Posterior cingulate gyrus (tissue), 11 donors: ENCODE measurements at regions not wholly inside any gene's neighbourhood (a gene's known extent, or its start where the extent isn't known, plus 50 kb on each side); places are given as distances from the start of the nearest gene placed in this dataset.

Experiments used
- DNase-seq, 10 donors: peaks; one replicate each; pipeline versions ENCODE4 v3.0.0 to v3.0.0-alpha.2; 2020 to 2021; ENCODE audit warnings: mixed read lengths in 3 of 10
- intact Hi-C: fragments of 100-400 bp; cut with DNase I; formaldehyde crosslinking; loops from one replicate; pipeline ENCODE4 v1.15.1; 2023

GRCh38 chr1:219292999-219293398 lies 119.3 kb downstream of the LYPLAL1 start:
- intact Hi-C loops, result no loop called here
- no peak for DNase-seq

- DNase-seq, result no peak
- intact Hi-C loops, result no loop called here
These were observed 118.7 kb downstream of the LYPLAL1 start for GRCh38 chr1:219292341-219292740.

DNA sequence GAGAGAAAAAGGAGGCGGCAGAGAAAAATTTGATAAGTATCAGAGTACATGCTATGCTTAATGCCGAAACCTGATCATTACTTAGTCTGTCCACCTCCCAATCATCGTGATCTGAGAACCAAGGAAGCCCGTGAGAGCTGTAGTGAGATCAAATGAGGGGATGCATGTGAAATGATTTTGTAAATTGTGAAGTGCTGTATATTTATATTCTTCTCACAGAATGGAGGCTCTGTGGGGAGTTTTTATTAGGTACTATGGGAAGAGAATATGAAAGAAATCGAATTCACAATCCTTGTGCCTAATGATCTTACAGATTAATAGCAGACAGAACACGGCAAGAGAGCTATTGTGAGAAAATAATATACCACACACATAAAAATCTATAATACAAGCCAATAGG lies 115.5 kb downstream of the LYPLAL1 start:
- intact Hi-C loops, result no loop called here
- no peak for DNase-seq

DNA sequence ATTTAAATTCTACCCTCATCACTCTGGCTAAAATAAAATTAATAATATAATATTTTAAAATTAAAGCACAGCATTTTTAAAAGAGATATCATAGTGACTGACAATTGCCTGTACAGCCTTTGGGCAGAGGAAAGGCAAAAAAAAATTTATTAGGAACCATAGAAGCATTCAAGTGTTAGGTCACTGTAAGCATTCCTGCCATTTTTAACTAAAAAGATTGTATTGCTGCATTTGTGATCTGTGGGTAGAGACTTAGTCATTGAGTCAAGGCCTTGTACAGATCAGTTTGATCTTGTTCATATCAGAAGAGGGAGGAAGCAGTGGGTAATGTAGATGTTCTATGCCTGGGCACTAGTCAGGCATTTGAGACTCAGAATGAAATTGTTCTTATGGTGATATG lies 109.9 kb downstream of the LYPLAL1 start:
- intact Hi-C loops, result no loop called here
- no peak for DNase-seq

- intact Hi-C loops, result no loop called here
- peak in 1 of 10 donors; percentile 8 for DNase-seq
These were observed 108.2 kb downstream of the LYPLAL1 start for GRCh38 chr1:219281831-219282230.

- no peak for DNase-seq
- intact Hi-C loops, result no loop called here
These were observed 105.5 kb downstream of the LYPLAL1 start for GRCh38 chr1:219279017-219279770.

DNA sequence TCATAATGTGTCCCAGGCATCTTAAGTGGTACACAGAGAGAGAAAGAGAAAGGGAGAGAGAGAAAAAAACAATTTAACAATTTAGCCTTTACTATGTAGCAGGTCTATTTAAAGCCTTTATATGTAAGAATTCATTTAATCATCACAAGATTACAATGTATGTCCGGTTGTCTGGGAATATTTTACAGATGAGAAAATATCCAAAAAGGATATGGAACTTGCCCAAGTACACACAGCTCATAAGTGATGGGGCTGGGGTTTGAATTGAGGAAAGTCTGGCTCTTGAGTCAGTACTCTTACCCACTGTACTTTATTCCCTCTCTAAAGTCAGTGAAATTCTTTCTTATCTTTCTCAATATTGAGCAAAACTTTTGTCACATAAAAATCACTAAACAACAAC lies 104.6 kb downstream of the LYPLAL1 start:
- no peak for DNase-seq
- intact Hi-C loops, result no loop called here

DNA sequence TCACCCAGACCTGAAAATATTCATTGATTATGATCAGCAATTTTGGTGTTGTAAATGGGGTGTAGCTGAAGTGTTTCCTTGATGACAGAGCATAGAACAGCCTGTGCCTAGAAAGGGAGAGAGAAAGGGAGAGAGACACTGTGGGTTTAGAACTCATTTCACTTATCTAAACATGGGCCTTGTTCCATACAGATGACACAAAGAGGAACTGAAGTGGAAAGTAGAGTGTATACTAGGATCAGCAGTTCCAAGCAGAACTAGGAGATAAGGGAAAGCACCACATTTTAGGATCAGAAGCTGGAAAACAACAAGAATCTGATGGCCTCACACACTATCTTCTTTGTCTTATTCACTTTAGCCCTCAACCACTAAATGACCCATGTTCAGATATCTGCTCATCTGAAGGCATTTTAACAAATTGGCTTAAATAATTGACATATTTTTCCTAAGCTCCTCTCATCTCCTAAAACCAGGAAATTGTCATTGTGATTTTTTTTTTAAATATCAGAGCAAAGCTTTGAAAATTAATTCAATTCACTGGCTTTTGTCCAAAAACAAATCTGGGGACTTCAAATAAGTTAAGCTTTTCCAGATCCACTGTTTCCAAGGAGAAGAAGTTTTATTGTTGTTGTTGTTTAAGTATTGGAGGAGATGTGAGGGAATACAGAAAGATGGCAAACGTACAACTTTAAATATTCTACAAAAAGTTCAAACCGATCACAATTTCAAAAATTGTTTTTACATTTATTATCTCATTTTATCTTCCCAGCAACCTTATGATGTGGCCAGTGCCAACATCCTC lies 103.8 kb downstream of the LYPLAL1 start:
- intact Hi-C loops, result no loop called here
- DNase-seq, result no peak

GRCh38 chr1:219276049-219276738 lies 102.5 kb downstream of the LYPLAL1 start:
- intact Hi-C loops, result no loop called here
- no peak for DNase-seq

- intact Hi-C loops, result no loop called here
These were observed 99.5 kb downstream of the LYPLAL1 start for GRCh38 chr1:219273088-219273686.

GRCh38 chr1:219271818-219272535 lies 98.3 kb downstream of the LYPLAL1 start:
- no peak for DNase-seq
- intact Hi-C loops, result no loop called here

More at GRCh38 chr1:219273088-219273686, 99.5 kb downstream of the LYPLAL1 start:
- no peak for DNase-seq

GRCh38 chr1:219269171-219269570 lies 95.5 kb downstream of the LYPLAL1 start:
- DNase-seq, result no peak
- intact Hi-C loops, result no loop called here

DNA sequence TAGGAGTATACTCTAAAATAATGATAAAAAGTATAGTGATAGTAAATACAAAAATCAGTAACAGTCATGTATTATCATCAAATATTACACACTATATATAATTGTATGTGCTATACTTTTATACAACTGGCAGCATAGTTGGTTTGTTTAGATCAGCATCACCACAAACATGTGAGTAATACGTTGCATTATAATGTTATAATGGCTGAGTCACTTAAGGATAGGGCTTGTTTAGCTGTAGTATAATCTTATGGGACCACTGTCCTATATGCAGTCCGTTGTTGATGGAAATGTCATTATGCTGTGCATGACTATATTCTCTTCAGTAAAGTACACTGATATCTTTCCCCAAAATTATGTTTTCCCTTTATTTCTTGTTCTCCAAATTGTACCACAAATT lies 92.8 kb downstream of the LYPLAL1 start:
- intact Hi-C loops, result no loop called here
- no peak for DNase-seq

- intact Hi-C loops, result no loop called here
- no peak for DNase-seq
These were observed 91.4 kb downstream of the LYPLAL1 start for GRCh38 chr1:219265026-219265515.

- DNase-seq, result no peak
- intact Hi-C loops, result no loop called here
These were observed 90.9 kb downstream of the LYPLAL1 start for GRCh38 chr1:219264561-219264960.
